GM21576 (cell line): ENCODE measurements at regions not wholly inside any gene's neighbourhood (a gene's known extent, or its start where the extent isn't known, plus 50 kb on each side); places are given as distances from the start of the nearest gene placed in this dataset.
A peak's percentile ranks its signal among the peaks of the same experiment; 100 is the strongest.
"Not testable (repeated sequence)": the region's sequence is repeated elsewhere in the genome, so short reads cannot be mapped to it uniquely, and the experiment has no call there.

ENCODE experiments used
- ATAC-seq: cut with Tn5 transposase; IDR thresholded peaks from one replicate; pipeline ENCODE4 v1.9.1; 2021; ENCODE audit warnings: mild to moderate bottlenecking, moderate library complexity; ENCODE audit not compliant: unreplicated experiment

GRCh38 chr9:62874213-62874612 is 1684.4 kb downstream of the SPATA31A7 start:
- not testable (repeated sequence) for ATAC-seq

- ATAC-seq: not testable (repeated sequence)
Measured at GRCh38 chr9:62874745-62875599, 1685.1 kb downstream of the SPATA31A7 start.

GRCh38 chr9:62877552-62877951 is 1687.7 kb downstream of the SPATA31A7 start:
- not testable (repeated sequence) for ATAC-seq

- not testable (repeated sequence) for ATAC-seq
Measured at GRCh38 chr9:62877987-62878386, 1688.2 kb downstream of the SPATA31A7 start.

- not testable (repeated sequence) for ATAC-seq
Measured at GRCh38 chr9:62880453-62880852, 1690.6 kb downstream of the SPATA31A7 start.

GRCh38 chr9:62880971-62881370 is 1691.1 kb downstream of the SPATA31A7 start:
- ATAC-seq: not testable (repeated sequence)

GRCh38 chr9:62881811-62882210 is 1692.0 kb downstream of the SPATA31A7 start:
- not testable (repeated sequence) for ATAC-seq

- ATAC-seq: not testable (repeated sequence)
Measured at GRCh38 chr9:62882717-62883116, 1692.9 kb downstream of the SPATA31A7 start.

- not testable (repeated sequence) for ATAC-seq
Measured at GRCh38 chr9:62896692-62897091, 1706.9 kb downstream of the SPATA31A7 start.

- ATAC-seq: not testable (repeated sequence)
Measured at GRCh38 chr9:62897411-62898225, 1707.8 kb downstream of the SPATA31A7 start.

- ATAC-seq: not testable (repeated sequence)
Measured at GRCh38 chr9:62899666-62900065, 1709.8 kb downstream of the SPATA31A7 start.

GRCh38 chr9:62904061-62904460 is 1714.2 kb downstream of the SPATA31A7 start:
- not testable (repeated sequence) for ATAC-seq

- ATAC-seq: not testable (repeated sequence)
Measured at GRCh38 chr9:62905722-62906121, 1715.9 kb downstream of the SPATA31A7 start.

- ATAC-seq: not testable (repeated sequence)
Measured at GRCh38 chr9:62907866-62908265, 1718.0 kb downstream of the SPATA31A7 start.

- not testable (repeated sequence) for ATAC-seq
Measured at GRCh38 chr9:62908271-62908670, 1718.4 kb downstream of the SPATA31A7 start.

- not testable (repeated sequence) for ATAC-seq
Measured at GRCh38 chr9:62909447-62909846, 1719.6 kb downstream of the SPATA31A7 start.

- not testable (repeated sequence) for ATAC-seq
Measured at GRCh38 chr9:62912278-62912677, 1722.4 kb downstream of the SPATA31A7 start.

GRCh38 chr9:62915168-62915567 is 1725.3 kb downstream of the SPATA31A7 start:
- not testable (repeated sequence) for ATAC-seq

GRCh38 chr9:62915661-62916060 is 1725.8 kb downstream of the SPATA31A7 start:
- ATAC-seq: peak; percentile 100

- ATAC-seq: not testable (repeated sequence)
Measured at GRCh38 chr9:62918648-62919385, 1729.0 kb downstream of the SPATA31A7 start.

- not testable (repeated sequence) for ATAC-seq
Measured at GRCh38 chr9:62931484-62931883, 1741.6 kb downstream of the SPATA31A7 start.
